ENCODE measurements at regions not wholly inside any gene's neighbourhood (a gene's known extent, or its start where the extent isn't known, plus 50 kb on each side); places are given as distances from the start of the nearest gene placed in this dataset.

DNA sequence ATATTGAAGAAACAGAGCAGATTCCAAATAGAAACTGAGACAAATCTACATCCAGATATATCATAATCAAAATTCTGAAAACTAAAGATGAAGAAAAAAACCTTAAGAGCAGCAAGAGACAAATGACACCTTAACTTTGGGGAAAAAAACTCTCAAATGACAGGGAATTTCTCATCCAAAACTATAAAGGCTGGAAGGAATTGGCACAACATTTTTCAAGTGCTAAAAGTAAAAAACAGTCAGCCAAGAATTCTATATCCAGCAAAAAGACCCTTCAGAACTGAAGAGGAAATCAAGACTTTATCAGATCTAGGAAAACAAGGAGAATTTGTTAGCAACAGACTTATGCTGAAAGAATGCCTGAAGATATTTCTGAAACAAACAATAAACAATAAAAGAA lies 90.3 kb upstream of the RASSF8 start:
- TF ChIP-seq CTCF (IDR thresholded peaks at IDR 0.05; ENCODE audit: low read depth, low read length, missing input control) (no peak), GABPA (IDR thresholded peaks at IDR 0.05 in 1 of 2, conservative IDR thresholded peaks at IDR 0.05 in 1 of 2) (no peak), SP1 (IDR thresholded peaks at IDR 0.05) (no peak), YY1 (IDR thresholded peaks at IDR 0.05) (no peak)

Data from liver (tissue), 3 donors.